GM19395 (cell line): ENCODE measurements at regions not wholly inside any gene's neighbourhood (a gene's known extent, or its start where the extent isn't known, plus 50 kb on each side); places are given as distances from the start of the nearest gene placed in this dataset.
"Not testable (repeated sequence)": the region's sequence is repeated elsewhere in the genome, so short reads cannot be mapped to it uniquely, and the experiment has no call there.

ENCODE experiments used
- ATAC-seq: cut with Tn5 transposase; IDR thresholded peaks from one replicate; pipeline ENCODE4 v1.9.1; 2021; ENCODE audit warnings: mild to moderate bottlenecking, moderate library complexity; ENCODE audit not compliant: unreplicated experiment

DNA sequence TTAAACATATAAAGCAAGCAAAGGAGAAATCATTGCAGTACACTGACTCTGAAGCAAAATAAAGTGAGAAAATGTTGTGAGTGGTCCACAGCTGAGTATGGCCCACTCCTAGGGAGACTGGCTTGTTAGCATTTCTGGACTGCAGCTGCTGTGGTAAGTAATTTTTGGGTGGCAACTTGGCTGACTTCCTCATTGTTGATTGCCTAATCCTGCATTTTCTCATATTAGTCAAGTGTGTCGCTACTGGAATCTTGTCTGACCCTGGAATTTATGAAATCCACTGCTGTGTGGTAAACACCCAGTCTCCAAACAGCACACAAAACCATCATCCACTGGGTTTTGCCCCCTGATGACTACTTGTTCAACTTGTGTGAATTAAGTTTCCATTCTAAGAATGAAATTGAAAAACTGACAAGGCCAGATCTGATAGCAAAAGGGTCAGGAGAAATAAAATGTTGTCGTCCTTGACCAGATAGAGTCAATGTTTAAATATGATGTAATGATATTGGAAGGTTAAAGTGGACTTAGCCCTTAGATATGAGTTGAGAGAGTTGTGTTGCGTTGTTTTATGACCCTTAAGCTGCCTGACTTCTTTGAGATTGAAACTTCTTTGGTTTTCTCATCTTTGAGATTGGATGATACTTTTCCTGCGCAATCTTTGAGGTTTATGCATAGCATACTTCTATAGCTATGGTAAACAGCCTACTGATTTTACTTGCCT is 106.6 kb upstream of the SEC22B start:
- ATAC-seq = not testable (repeated sequence)

- not testable (repeated sequence) for ATAC-seq
These were observed 101.9 kb upstream of the SEC22B start for GRCh38 chr1:120278259-120278610.

GRCh38 chr1:120277428-120278258 is 101.3 kb upstream of the SEC22B start:
- ATAC-seq = not testable (repeated sequence)

DNA sequence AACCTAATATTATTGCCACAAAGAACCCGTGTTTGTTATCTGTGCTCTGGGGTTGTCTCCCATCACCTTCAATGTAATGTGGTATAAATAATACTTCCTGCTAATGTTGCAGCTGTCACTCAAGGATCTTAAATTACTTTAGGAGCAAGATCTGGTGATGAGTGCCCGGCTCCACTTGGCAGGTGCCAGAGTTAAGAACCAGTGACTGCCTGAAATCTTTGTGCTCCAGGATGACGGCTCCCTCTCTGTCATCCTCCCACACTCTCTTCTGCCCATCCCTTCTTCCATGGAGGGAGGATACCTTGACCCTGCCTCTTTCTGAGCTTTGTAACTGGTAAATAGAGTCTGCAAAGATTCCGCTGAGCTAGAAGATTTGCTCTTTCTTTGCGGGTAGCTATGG is 100.4 kb upstream of the SEC22B start:
- ATAC-seq = not testable (repeated sequence)

GRCh38 chr1:120274438-120274837 is 98.1 kb upstream of the SEC22B start:
- not testable (repeated sequence) for ATAC-seq

- ATAC-seq = not testable (repeated sequence)
These were observed 97.0 kb upstream of the SEC22B start for GRCh38 chr1:120273363-120273762.

- not testable (repeated sequence) for ATAC-seq
These were observed 95.9 kb upstream of the SEC22B start for GRCh38 chr1:120272242-120272641.

GRCh38 chr1:120271561-120272221 is 95.4 kb upstream of the SEC22B start:
- not testable (repeated sequence) for ATAC-seq

DNA sequence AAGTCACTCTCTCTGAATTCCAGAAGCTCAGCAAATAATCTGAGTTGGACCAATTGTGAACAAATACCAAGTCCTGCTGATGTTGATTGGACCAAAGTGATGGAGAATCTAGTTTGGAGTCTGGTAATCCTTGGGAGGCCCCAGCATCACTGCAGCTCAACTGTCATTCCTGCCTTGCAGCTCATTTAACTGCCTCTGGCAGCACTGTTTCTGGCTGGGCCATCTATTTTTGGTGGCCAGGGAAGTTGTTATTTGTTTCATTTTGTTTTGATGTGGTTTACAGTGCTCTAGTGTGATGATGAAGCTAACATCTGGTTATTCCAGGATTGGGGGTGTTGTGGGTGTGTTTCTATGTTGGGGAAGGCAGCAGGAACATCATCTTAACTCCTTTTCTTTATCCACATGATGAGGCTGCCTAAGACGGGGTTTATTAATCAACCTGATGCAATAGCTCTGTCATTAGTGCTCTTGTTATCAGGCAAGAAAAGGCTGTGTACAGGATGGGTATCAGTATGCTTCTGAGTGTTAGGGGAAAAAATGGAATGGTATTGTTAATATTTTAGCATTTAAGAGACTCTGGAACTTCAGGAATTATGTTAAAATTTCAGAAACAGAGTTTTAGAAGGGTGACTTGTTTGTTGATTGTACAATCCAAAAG is 91.7 kb upstream of the SEC22B start:
- ATAC-seq = not testable (repeated sequence)

- not testable (repeated sequence) for ATAC-seq
These were observed 88.2 kb upstream of the SEC22B start for GRCh38 chr1:120264564-120264963.

DNA sequence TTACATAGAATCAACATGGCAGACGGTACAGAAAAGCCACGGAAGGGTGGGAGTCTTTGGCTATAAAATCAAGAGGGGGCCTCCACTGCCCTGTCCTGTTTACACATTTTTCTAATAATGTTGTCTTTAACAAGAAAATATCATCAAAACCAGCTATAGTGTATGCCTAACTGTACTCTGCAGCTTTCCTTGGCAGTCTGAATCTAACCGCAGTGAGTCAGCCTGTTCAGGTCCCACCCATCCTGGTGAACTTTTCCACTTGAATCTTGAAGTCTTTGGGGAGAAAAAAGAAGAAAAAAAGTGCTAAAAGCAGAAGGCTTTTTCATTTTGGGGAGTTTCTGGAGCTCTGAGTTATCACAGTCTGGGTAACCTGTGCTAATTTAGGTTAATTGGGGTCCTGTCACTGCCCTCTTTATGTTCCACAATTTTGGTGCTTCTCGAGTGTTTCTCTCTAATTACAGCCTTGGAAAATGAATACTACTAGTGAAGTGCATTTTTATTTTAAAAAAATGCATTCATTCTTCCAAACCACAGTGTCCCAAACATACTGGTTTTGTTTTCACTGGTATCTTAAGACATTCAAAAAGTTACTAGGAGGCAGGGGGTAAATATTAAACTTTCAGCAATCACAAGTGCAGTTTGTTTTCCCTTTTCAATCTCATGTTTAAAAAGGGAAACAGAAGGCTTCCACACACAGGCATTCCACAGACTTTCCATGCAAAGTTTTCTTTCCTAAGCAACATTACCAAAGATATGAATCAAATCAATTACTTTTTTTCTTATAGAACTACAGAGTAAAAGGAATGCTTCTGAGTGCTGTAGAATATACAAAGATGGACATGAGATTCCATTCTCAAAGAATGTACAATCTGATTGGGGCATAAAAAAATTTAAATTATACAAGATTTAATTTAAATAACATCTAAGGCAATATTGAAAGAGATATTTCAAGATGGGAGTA is 86.8 kb upstream of the SEC22B start:
- ATAC-seq = not testable (repeated sequence)

- ATAC-seq = not testable (repeated sequence)
These were observed 81.4 kb upstream of the SEC22B start for GRCh38 chr1:120257778-120258105.

DNA sequence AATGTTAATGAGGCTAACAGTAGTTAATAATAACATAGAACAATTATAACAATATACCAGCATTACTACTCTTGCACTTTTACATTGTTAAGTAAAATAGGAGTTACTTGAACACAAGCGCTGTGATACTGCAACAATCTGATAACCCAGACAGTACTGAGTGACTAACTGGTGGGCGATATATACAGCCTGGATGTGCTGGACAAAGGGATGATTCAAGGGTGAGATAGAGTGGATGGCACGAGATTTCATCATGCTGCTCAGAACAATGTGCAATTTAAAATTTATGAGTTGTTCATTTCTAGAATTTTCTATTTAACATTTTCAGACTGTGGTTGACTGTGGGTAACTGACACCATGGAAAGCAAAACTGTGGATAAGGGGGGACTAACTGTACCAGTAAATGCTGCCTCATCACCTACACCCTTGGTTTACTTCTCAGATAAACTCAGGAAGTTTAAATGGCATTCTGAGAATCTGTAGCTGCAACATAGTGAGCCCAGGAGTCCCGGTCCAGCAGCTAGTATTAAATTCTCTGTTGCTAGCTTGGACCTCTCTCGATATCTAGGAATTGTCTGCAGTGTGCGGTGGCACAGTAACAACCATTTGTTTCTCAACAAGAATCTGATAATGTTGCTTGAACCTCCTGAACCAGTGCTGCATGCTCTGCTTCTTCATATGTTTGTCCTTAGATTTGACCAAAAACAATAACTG is 80.9 kb upstream of the SEC22B start:
- ATAC-seq = not testable (repeated sequence)

- not testable (repeated sequence) for ATAC-seq
These were observed 74.4 kb upstream of the SEC22B start for GRCh38 chr1:120250756-120251155.

- ATAC-seq = not testable (repeated sequence)
These were observed 72.6 kb upstream of the SEC22B start for GRCh38 chr1:120248726-120249427.

DNA sequence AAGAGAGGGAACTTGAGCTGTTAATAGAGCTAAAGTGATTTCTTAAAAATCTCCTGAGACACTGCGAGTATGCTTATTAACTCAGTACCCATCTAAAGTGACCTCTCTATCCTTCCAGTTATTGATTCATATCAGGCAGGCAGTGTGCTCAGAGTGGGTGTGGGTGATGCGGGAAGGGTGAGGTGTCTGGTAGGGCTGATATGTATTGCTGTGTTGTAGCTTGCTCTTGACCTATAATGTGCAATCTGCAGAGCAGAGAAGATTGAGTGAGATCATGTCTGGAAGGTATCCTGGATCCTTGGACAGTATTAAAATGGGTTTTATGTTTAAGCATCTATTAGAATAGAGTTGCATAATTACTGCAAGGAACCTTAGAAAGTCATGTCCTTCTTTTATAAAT is 71.9 kb upstream of the SEC22B start:
- not testable (repeated sequence) for ATAC-seq

- not testable (repeated sequence) for ATAC-seq
These were observed 67.5 kb upstream of the SEC22B start for GRCh38 chr1:120243867-120244266.

GRCh38 chr1:120242582-120242981 is 66.3 kb upstream of the SEC22B start:
- not testable (repeated sequence) for ATAC-seq

GRCh38 chr1:120241868-120242267 is 65.5 kb upstream of the SEC22B start:
- not testable (repeated sequence) for ATAC-seq
